ENCODE measurements at regions not wholly inside any gene's neighbourhood (a gene's known extent, or its start where the extent isn't known, plus 50 kb on each side); places are given as distances from the start of the nearest gene placed in this dataset.

- TF ChIP-seq CTCF (IDR thresholded peaks at IDR 0.05; ENCODE audit: insufficient read depth, low read depth, low read length), result no peak
- no peak for TF ChIP-seq EZH2 (IDR thresholded peaks at IDR 0.05; ENCODE audit: insufficient read depth, low read length)
Observed at GRCh38 chr20:60220706-60221105, 262.5 kb downstream of the CDH26 start.

Data from astrocyte (in vitro differentiated cells and primary cell).